Esophagus squamous epithelium (tissue), 5 donors: ENCODE measurements at regions not wholly inside any gene's neighbourhood (a gene's known extent, or its start where the extent isn't known, plus 50 kb on each side); places are given as distances from the start of the nearest gene placed in this dataset.
"Not testable (repeated sequence)": the region's sequence is repeated elsewhere in the genome, so short reads cannot be mapped to it uniquely, and the experiment has no call there.

Experiments
- DNase-seq: peaks from one replicate; lab custom pipeline; 2025; lab: John Stamatoyannopoulos, UW
- H3K27ac ChIP-seq, 4 donors: fragments of 200-600 bp; sonication (generic); one replicate each; pipeline ENCODE4 v1.5.1; 2016 to 2019; ENCODE audit warnings: mild to moderate bottlenecking in 1 of 4
- H3K27me3 ChIP-seq, 4 donors: fragments of 200-600 bp; sonication (generic); 1 replicate in 3 of 4; 2 replicates in 1 of 4; pipeline versions ENCODE4 v1.5.1 to v1.6.0; 2017 to 2021; ENCODE audit warnings: antibody characterized with exemption in 1 of 4
- H3K36me3 ChIP-seq, 3 donors: fragments of 200-600 bp; sonication (generic); one replicate each; pipeline ENCODE4 v1.5.1; 2016 to 2019
- H3K4me1 ChIP-seq, 3 donors: fragments of 200-600 bp; sonication (generic); one replicate each; pipeline ENCODE4 v1.5.1; 2017 to 2019
- H3K4me3 ChIP-seq, 4 donors: fragments of 200-600 bp; sonication (generic); 1 replicate in 3 of 4; 2 replicates in 1 of 4; pipeline ENCODE4 v1.5.1; 2016 to 2019; ENCODE audit warnings: mild to moderate bottlenecking in 2 of 4, moderate library complexity in 1 of 4
- H3K9me3 ChIP-seq, 3 donors: fragments of 200-600 bp; sonication (generic); one replicate each; pipeline ENCODE4 v1.5.1; 2016 to 2019
- CTCF ChIP-seq, 6 experiments: fragments of 450-650 bp in 4 of 6; fragments of 200-600 bp in 2 of 6; sonication (generic) in 2 of 6; IDR thresholded peaks; one replicate each; pipeline ENCODE4 v1.5.1; 2016 to 2019; ENCODE audit warnings: antibody characterized with exemption in 6 of 6, mild to moderate bottlenecking in 4 of 6, moderate library complexity in 4 of 6
- POLR2A ChIP-seq, 4 donors: fragments of 450-650 bp; IDR thresholded peaks; one replicate each; pipeline ENCODE4 v1.6.1; 2017; ENCODE audit warnings: antibody characterized with exemption in 4 of 4, mild to moderate bottlenecking in 4 of 4, moderate library complexity in 3 of 4
- WGBS, 2 donors: methylation state at CpG; one replicate each; pipeline ENCODE4 v1.1.5; 2018; 5-methylcytosine and 5-hydroxymethylcytosine counted together
- intact Hi-C: fragments of 100-400 bp; cut with DNase I; formaldehyde crosslinking; loops from one replicate; pipeline ENCODE4 v1.15.0; 2022
- donor health status: DM: yes; HTN: yes; CAD: no.

- no peak for TF ChIP-seq POLR2A (IDR thresholded peaks at IDR 0.05)
- no peak for TF ChIP-seq CTCF (IDR thresholded peaks at IDR 0.05)
- Histone ChIP-seq H3K36me3 (no peaks in the 10 kb centered on the region), H3K9me3 (no peaks in the 10 kb centered on the region), H3K27ac (no peak overlapping the region), H3K4me1 (peaks cover 4 to 15% (median 8%) of the 10 kb centered on the region in 3 donors), H3K4me3 (no peak overlapping the region), H3K27me3 (peaks cover 0 to 54% (median 0%) of the 10 kb centered on the region in 4 donors)
- no peak for DNase-seq
- 78% methylated on average over 12 to 16 of the region's 16 CpGs for WGBS, 2 donors
- intact Hi-C loops = no loop called here
Measured at GRCh38 chr22:35484651-35485556, 55.7 kb upstream of the RASD2 start.

- no peak for DNase-seq
- WGBS, 2 donors = 87 to 94% methylated on average over 7 to 11 of the region's 11 CpGs
- no peaks in the 10 kb centered on the region for H3K36me3 ChIP-seq
- no peaks in the 10 kb centered on the region for H3K9me3 ChIP-seq
- no peak overlapping the region for H3K27ac ChIP-seq
- no peak overlapping the region for H3K4me3 ChIP-seq
- peaks cover 0 to 42% (median 0%) of the 10 kb centered on the region in 4 donors for H3K27me3 ChIP-seq
- H3K4me1 ChIP-seq = peaks cover 2 to 4% (median 3%) of the 10 kb centered on the region in 3 donors
- intact Hi-C loops = no loop called here
- no peak for TF ChIP-seq CTCF (IDR thresholded peaks at IDR 0.05)
- no peak for TF ChIP-seq POLR2A (IDR thresholded peaks at IDR 0.05)
Measured at GRCh38 chr22:35486116-35486631, 54.5 kb upstream of the RASD2 start.

GRCh38 chr22:35487623-35488022, 53.0 kb upstream of the RASD2 start:
- H3K27ac ChIP-seq, H3K36me3 ChIP-seq, H3K9me3 ChIP-seq, intact Hi-C loops, H3K4me3 ChIP-seq, H3K4me1 ChIP-seq, DNase-seq: not testable (repeated sequence)
- peaks cover 0 to 46% (median 0%) of the 10 kb centered on the region in 4 donors for H3K27me3 ChIP-seq
- 86 to 100% methylated on average over 1 of the region's 1 CpG for WGBS, 2 donors

- no peaks in the 10 kb centered on the region for H3K4me1 ChIP-seq
- TF ChIP-seq POLR2A (IDR thresholded peaks at IDR 0.05) = no peak
- TF ChIP-seq CTCF (IDR thresholded peaks at IDR 0.05) = no peak
- DNase-seq = no peak
- no peak overlapping the region for H3K4me3 ChIP-seq
- no peaks in the 10 kb centered on the region for H3K9me3 ChIP-seq
- 26 to 62% methylated on average over 2 of the region's 3 CpGs for WGBS, 2 donors
- H3K36me3 ChIP-seq = no peaks in the 10 kb centered on the region
- intact Hi-C loops = no loop called here
- peaks cover 0 to 46% (median 0%) of the 10 kb centered on the region in 4 donors for H3K27me3 ChIP-seq
- H3K27ac ChIP-seq = no peak overlapping the region
Measured at GRCh38 chr22:35488513-35488912, 52.1 kb upstream of the RASD2 start.

- H3K9me3 ChIP-seq = no peaks in the 10 kb centered on the region
- no peak overlapping the region for H3K4me3 ChIP-seq
- no peak overlapping the region for H3K27ac ChIP-seq
- WGBS, 2 donors = 31 to 39% methylated on average over 3 to 4 of the region's 6 CpGs
- no peaks in the 10 kb centered on the region for H3K36me3 ChIP-seq
- peaks cover 0 to 49% (median 0%) of the 10 kb centered on the region in 4 donors for H3K27me3 ChIP-seq
- DNase-seq = no peak
- H3K4me1 ChIP-seq = no peaks in the 10 kb centered on the region
- TF ChIP-seq POLR2A (IDR thresholded peaks at IDR 0.05) (no peak), CTCF (IDR thresholded peaks at IDR 0.05) (no peak)
- intact Hi-C loops = no loop called here
Measured at GRCh38 chr22:35489239-35489638, 51.4 kb upstream of the RASD2 start.
